ENCODE measurements at regions not wholly inside any gene's neighbourhood (a gene's known extent, or its start where the extent isn't known, plus 50 kb on each side); places are given as distances from the start of the nearest gene placed in this dataset.

DNA sequence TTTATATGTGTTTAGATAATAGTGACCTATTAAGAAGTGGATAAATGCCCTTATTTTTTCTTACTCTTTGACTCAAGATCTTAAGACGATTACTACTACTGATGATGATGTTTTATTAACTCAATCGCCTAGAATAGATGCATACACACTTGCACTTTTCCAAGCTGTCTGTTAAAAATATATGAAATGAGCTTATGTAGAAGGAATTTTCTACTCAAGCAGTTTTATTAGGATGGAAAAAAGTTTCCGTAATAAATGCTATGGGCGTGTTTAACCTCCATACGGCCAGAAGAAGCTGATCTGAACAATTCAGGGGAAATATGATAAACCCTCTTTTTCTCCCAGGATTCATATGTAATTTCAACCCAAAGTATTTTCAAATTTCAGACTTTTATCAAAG is 455.7 kb upstream of the MPDZ start:
- H3K27ac ChIP-seq (replicated peaks in 1 of 4) = no peak overlapping the region
- H3K4me3 ChIP-seq = no peak overlapping the region
- H3K27me3 ChIP-seq = no peaks in the 10 kb centered on the region
- no peak for TF ChIP-seq POLR2AphosphoS5 (IDR thresholded peaks at IDR 0.05)
- TF ChIP-seq EP300 (IDR thresholded peaks at IDR 0.05) = no peak
- TF ChIP-seq, protein P1, sequence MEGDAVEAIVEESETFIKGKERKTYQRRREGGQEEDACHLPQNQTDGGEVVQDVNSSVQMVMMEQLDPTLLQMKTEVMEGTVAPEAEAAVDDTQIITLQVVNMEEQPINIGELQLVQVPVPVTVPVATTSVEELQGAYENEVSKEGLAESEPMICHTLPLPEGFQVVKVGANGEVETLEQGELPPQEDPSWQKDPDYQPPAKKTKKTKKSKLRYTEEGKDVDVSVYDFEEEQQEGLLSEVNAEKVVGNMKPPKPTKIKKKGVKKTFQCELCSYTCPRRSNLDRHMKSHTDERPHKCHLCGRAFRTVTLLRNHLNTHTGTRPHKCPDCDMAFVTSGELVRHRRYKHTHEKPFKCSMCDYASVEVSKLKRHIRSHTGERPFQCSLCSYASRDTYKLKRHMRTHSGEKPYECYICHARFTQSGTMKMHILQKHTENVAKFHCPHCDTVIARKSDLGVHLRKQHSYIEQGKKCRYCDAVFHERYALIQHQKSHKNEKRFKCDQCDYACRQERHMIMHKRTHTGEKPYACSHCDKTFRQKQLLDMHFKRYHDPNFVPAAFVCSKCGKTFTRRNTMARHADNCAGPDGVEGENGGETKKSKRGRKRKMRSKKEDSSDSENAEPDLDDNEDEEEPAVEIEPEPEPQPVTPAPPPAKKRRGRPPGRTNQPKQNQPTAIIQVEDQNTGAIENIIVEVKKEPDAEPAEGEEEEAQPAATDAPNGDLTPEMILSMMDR (IDR thresholded peaks at IDR 0.05) = no peak
- TF ChIP-seq POLR2A (IDR thresholded peaks at IDR 0.05; ENCODE audit: low read depth) = no peak
- 74% methylated on average over 5 of the region's 5 CpGs for WGBS
- DNase-seq (ENCODE audit: extremely low spot score) = no peak
- H3K9me3 ChIP-seq = no peaks in the 10 kb centered on the region
- no peaks in the 10 kb centered on the region for H3K4me1 ChIP-seq
- intact Hi-C loops (cut with DNase I) = no loop called here
- no peaks in the 10 kb centered on the region for H3K36me3 ChIP-seq

DNA sequence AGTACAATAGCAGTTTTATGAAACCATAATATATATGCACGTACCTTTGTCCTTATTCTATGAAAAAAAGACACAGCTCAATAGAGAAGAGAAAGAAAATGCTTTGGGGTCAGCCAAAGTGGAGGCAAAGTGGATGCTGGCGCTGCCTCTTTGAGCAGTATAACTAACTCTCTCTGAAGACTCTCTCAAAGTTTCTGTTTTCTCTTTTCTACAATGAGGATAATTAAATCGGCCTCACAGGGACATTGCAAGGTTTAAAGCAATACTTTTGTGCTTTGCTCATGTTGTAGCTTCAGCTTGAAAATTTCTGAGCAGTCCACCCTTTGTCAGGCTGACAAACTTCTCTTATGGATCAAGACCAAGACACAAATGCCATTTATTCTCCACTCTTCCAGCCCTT is 455.1 kb upstream of the MPDZ start:
- 89% methylated on average over 3 of the region's 3 CpGs for WGBS
- Histone ChIP-seq H3K27me3 (no peaks in the 10 kb centered on the region), H3K36me3 (no peaks in the 10 kb centered on the region), H3K27ac (replicated peaks in 1 of 4) (no peak overlapping the region), H3K9me3 (no peaks in the 10 kb centered on the region), H3K4me3 (no peak overlapping the region), H3K4me1 (no peaks in the 10 kb centered on the region)
- TF ChIP-seq, protein P1 (IDR thresholded peaks at IDR 0.05) = no peak
- TF ChIP-seq EP300 (IDR thresholded peaks at IDR 0.05) = no peak
- TF ChIP-seq POLR2AphosphoS5 (IDR thresholded peaks at IDR 0.05) = no peak
- TF ChIP-seq POLR2A (IDR thresholded peaks at IDR 0.05; ENCODE audit: low read depth) = no peak
- intact Hi-C loops (cut with DNase I) = no loop called here
- DNase-seq (ENCODE audit: extremely low spot score) = no peak

DNA sequence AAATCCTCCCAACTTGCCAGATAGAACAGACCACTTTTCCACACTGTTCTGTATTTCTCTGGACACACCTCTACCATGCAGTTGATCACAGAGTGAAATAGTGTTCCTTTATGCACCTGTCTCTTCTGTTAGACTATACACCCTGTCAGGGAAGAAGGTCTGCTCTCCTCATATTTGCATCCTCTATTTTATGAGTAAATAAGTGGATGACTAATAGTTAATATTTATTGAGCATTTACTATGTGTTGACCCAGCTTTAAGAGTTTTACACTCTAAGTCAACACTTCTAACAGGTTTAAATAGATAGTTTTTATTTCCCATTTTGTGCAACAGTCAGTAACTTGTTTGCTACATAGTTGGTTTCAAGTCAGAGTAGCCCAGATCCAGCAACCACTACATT is 452.8 kb upstream of the MPDZ start:
- no peaks in the 10 kb centered on the region for H3K36me3 ChIP-seq
- H3K27me3 ChIP-seq = no peaks in the 10 kb centered on the region
- no peak overlapping the region for H3K4me3 ChIP-seq
- intact Hi-C loops (cut with DNase I) = no loop called here
- TF ChIP-seq POLR2A (IDR thresholded peaks at IDR 0.05; ENCODE audit: low read depth) (no peak), EP300 (IDR thresholded peaks at IDR 0.05) (no peak), POLR2AphosphoS5 (IDR thresholded peaks at IDR 0.05) (no peak)
- TF ChIP-seq, protein P1 (IDR thresholded peaks at IDR 0.05) = no peak
- H3K4me1 ChIP-seq = peaks cover 0 to 6% (median 0%) of the 10 kb centered on the region in 4 donors
- no peak overlapping the region for H3K27ac ChIP-seq (replicated peaks in 1 of 4)
- no peaks in the 10 kb centered on the region for H3K9me3 ChIP-seq
- DNase-seq (ENCODE audit: extremely low spot score) = no peak

DNA sequence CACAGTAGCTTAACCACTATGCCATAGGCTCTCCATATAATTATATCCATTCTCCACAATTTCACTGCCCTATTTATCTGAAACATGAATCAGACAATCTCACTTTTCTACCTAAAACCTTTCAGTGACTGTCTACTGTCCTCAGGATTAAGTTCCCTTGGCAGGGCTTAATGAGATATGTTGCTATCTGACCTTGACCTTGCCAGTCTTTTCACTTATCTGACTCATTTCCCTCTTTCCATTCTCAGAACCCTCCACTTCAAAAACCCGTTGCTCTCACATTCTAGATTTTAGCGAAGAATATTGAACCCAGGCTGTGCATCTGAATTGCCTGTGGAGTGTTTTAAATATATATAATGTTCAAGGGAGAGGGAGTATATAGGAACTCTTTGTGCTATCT is 452.1 kb upstream of the MPDZ start:
- H3K36me3 ChIP-seq = no peaks in the 10 kb centered on the region
- no peaks in the 10 kb centered on the region for H3K27me3 ChIP-seq
- peaks cover 0 to 6% (median 0%) of the 10 kb centered on the region in 4 donors for H3K4me1 ChIP-seq
- WGBS = 66% methylated on average over 2 of the region's 2 CpGs
- no peak overlapping the region for H3K27ac ChIP-seq (replicated peaks in 1 of 4)
- H3K9me3 ChIP-seq = no peaks in the 10 kb centered on the region
- intact Hi-C loops (cut with DNase I) = no loop called here
- no peak for DNase-seq (ENCODE audit: extremely low spot score)
- TF ChIP-seq, protein P1 (IDR thresholded peaks at IDR 0.05) = no peak
- TF ChIP-seq POLR2A (IDR thresholded peaks at IDR 0.05; ENCODE audit: low read depth) (no peak), POLR2AphosphoS5 (IDR thresholded peaks at IDR 0.05) (no peak), EP300 (IDR thresholded peaks at IDR 0.05) (no peak)
- H3K4me3 ChIP-seq = no peak overlapping the region

DNA sequence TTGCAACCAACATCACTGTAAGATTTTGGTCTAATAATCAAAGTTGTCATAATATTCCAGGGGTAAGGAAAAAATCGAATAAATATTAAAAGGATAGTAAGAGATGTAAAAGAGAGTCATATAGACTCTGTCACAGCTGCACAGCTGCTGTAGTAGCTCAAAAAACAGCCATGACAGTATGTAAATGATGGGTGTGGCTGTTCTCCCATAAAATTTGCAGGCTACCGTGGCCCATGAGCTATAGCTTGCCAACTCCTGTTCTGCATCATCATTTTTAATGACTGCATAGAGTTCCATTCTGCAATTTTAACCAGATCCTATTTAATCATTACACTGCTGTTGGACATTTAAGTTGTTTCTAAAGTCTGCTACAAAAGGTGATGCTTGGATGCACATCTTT is 450.5 kb upstream of the MPDZ start:
- Histone ChIP-seq H3K36me3 (no peaks in the 10 kb centered on the region), H3K9me3 (no peaks in the 10 kb centered on the region), H3K27me3 (no peaks in the 10 kb centered on the region), H3K4me1 (peaks cover 0 to 6% (median 0%) of the 10 kb centered on the region in 4 donors), H3K27ac (replicated peaks in 1 of 4) (no peak overlapping the region), H3K4me3 (no peak overlapping the region)
- 92% methylated on average over 2 of the region's 2 CpGs for WGBS
- DNase-seq (ENCODE audit: extremely low spot score) = no peak
- TF ChIP-seq, protein P1 (IDR thresholded peaks at IDR 0.05) = no peak
- TF ChIP-seq POLR2AphosphoS5 (IDR thresholded peaks at IDR 0.05) (no peak), POLR2A (IDR thresholded peaks at IDR 0.05; ENCODE audit: low read depth) (no peak), EP300 (IDR thresholded peaks at IDR 0.05) (no peak)
- intact Hi-C loops (cut with DNase I) = no loop called here

All from esophagus muscularis mucosa (tissue), 4 donors.